ENCODE measurements at regions not wholly inside any gene's neighbourhood (a gene's known extent, or its start where the extent isn't known, plus 50 kb on each side); places are given as distances from the start of the nearest gene placed in this dataset.

GRCh38 chr12:34368079-34368478 lies 345.8 kb downstream of the ALG10 start:
- H3K4me3 ChIP-seq: no peak overlapping the region
- H3K27ac ChIP-seq: no peak overlapping the region
- H3K9me3 ChIP-seq: peaks cover 9 to 93% (median 86%) of the 10 kb centered on the region in 3 donors
- DNase-seq: no peak
- intact Hi-C loops (cut with DNase I; ENCODE audit: low total_unique reads): no loop called here
- H3K27me3 ChIP-seq: no peaks in the 10 kb centered on the region
- no peaks in the 10 kb centered on the region for H3K4me1 ChIP-seq
- TF ChIP-seq, protein P1, sequence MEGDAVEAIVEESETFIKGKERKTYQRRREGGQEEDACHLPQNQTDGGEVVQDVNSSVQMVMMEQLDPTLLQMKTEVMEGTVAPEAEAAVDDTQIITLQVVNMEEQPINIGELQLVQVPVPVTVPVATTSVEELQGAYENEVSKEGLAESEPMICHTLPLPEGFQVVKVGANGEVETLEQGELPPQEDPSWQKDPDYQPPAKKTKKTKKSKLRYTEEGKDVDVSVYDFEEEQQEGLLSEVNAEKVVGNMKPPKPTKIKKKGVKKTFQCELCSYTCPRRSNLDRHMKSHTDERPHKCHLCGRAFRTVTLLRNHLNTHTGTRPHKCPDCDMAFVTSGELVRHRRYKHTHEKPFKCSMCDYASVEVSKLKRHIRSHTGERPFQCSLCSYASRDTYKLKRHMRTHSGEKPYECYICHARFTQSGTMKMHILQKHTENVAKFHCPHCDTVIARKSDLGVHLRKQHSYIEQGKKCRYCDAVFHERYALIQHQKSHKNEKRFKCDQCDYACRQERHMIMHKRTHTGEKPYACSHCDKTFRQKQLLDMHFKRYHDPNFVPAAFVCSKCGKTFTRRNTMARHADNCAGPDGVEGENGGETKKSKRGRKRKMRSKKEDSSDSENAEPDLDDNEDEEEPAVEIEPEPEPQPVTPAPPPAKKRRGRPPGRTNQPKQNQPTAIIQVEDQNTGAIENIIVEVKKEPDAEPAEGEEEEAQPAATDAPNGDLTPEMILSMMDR (IDR thresholded peaks at IDR 0.05): no peak
- no peaks in the 10 kb centered on the region for H3K36me3 ChIP-seq

DNA sequence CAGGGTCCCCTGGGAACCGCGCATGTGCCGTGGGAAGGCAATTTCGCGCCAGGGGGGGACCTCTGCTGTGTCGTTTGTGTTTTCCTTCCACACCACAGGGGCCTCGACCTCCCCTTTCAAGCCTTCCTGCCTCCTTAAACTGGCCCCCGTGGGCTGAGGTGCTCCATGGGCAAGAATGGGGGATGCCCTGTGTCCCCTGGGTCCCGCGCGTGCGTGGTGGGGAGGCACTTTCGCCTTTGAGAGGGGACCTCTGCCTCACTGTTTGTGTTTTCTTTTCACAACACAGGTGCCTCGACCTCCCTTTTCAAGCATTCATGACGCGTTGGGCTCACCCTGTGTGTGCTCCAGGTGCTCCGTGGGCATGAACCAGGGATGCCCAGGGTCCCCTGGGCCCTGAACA lies 348.8 kb downstream of the ALG10 start:
- no peaks in the 10 kb centered on the region for H3K4me1 ChIP-seq
- DNase-seq: no peak
- peaks cover 8 to 98% (median 81%) of the 10 kb centered on the region in 3 donors for H3K9me3 ChIP-seq
- intact Hi-C loops (cut with DNase I; ENCODE audit: low total_unique reads): no loop called here
- no peaks in the 10 kb centered on the region for H3K36me3 ChIP-seq
- H3K4me3 ChIP-seq: no peak overlapping the region
- no peak overlapping the region for H3K27ac ChIP-seq
- H3K27me3 ChIP-seq: no peaks in the 10 kb centered on the region
- TF ChIP-seq, protein P1 (IDR thresholded peaks at IDR 0.05): no peak

GRCh38 chr12:34372003-34372402 lies 349.7 kb downstream of the ALG10 start:
- no peaks in the 10 kb centered on the region for H3K27me3 ChIP-seq
- H3K4me1 ChIP-seq: no peaks in the 10 kb centered on the region
- H3K4me3 ChIP-seq: no peak overlapping the region
- H3K9me3 ChIP-seq: peaks cover 7 to 97% (median 78%) of the 10 kb centered on the region in 3 donors
- no peak overlapping the region for H3K27ac ChIP-seq
- TF ChIP-seq, protein P1 (IDR thresholded peaks at IDR 0.05): no peak
- no peak for DNase-seq
- H3K36me3 ChIP-seq: no peaks in the 10 kb centered on the region
- intact Hi-C loops (cut with DNase I; ENCODE audit: low total_unique reads): no loop called here

- no peak overlapping the region for H3K4me3 ChIP-seq
- DNase-seq: no peak
- no peak overlapping the region for H3K27ac ChIP-seq
- no peaks in the 10 kb centered on the region for H3K27me3 ChIP-seq
- H3K36me3 ChIP-seq: no peaks in the 10 kb centered on the region
- intact Hi-C loops (cut with DNase I; ENCODE audit: low total_unique reads): no loop called here
- TF ChIP-seq, protein P1 (IDR thresholded peaks at IDR 0.05): no peak
- H3K4me1 ChIP-seq: no peaks in the 10 kb centered on the region
- H3K9me3 ChIP-seq: peaks cover 3 to 98% (median 58%) of the 10 kb centered on the region in 3 donors
Measured at GRCh38 chr12:34373926-34374325, 351.6 kb downstream of the ALG10 start.

DNA sequence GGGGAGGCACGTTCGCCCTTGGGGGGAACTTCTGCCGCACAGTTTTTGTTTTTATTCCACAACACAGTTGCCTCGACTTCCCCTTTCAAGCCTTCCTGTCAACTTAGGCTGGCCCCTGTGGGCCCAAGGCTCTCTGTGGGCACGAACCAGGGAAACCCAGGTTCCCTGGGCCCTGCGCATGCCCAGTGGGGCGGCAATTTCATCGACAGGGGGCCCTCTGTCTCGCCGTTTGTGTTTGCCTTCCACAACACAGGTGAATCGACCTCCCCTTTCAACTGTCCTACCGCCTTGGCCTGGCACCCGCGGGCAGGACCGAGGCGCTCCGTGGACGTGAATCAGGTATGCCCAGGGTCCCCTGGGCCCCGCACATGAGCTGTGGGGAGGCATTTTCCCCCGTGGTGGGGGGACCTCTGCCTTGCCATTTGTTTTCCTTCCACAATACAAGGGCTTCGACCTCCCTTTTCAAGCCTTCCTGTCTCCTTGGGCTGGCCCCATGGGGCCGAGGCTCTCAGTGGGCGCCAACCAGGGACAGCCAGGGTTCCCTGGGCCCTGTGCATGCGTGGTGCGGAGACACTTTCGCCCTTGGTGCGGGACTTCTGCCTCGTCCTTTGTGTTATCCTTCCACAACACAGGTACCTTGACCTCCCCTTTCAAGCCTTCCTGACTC lies 354.0 kb downstream of the ALG10 start:
- no peak for DNase-seq
- TF ChIP-seq, protein P1 (IDR thresholded peaks at IDR 0.05): no peak

More for the DNA sequence above, 354.0 kb downstream of the ALG10 start:
- Histone ChIP-seq H3K27me3 (no peaks in the 10 kb centered on the region), H3K27ac (no peak overlapping the region), H3K4me3 (no peak overlapping the region), H3K9me3 (peaks cover 3 to 98% (median 53%) of the 10 kb centered on the region in 3 donors), H3K36me3 (no peaks in the 10 kb centered on the region), H3K4me1 (no peaks in the 10 kb centered on the region)
- intact Hi-C loops (cut with DNase I; ENCODE audit: low total_unique reads): no loop called here

Data from tibial artery (tissue), 4 donors.